ENCODE measurements at regions not wholly inside any gene's neighbourhood (a gene's known extent, or its start where the extent isn't known, plus 50 kb on each side); places are given as distances from the start of the nearest gene placed in this dataset.

GRCh38 chr2:147548451-147548850, 296.4 kb upstream of the ACVR2A start:
- no peak for DNase-seq

GRCh38 chr2:147547440-147547839, 297.4 kb upstream of the ACVR2A start:
- DNase-seq: no peak

DNA sequence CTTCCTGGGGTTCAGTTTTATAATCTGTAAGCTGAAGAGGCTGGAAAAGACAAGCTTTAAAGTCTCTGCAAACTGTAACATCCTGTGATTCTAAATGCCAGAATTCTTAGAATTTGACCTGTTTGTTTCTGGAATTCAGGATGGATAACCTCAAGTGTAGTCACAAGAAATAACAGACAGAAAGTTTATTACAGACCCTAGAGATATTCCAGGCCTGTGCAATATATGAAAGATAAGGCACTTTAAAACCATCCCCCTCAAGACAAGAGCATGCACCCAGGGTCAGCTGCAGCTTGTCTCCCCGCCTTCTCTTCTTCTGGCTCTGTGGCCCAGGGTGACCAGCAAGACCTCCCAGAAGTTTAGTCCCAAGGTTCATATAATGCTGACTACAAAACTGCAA, 298.7 kb upstream of the ACVR2A start:
- no peak for DNase-seq

DNA sequence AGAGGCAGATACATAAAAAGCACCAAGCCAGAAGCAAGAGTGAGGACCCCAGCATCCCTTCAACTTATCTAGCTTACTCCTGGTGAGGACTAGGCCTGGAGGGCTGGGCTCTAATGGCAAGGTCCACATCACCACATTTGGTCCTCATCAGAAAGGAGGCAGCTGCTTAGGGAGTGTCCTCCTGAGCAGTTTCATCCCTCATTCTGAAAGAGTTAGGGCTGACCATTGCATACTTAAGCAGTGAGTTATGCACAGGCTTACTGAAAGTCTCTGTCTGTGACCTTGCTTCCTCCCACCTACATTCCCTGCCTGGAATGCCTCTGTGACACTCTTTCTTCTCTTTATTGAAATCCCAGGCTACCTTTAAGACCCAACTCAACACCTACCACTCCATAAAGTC, 301.8 kb upstream of the ACVR2A start:
- DNase-seq: no peak

DNA sequence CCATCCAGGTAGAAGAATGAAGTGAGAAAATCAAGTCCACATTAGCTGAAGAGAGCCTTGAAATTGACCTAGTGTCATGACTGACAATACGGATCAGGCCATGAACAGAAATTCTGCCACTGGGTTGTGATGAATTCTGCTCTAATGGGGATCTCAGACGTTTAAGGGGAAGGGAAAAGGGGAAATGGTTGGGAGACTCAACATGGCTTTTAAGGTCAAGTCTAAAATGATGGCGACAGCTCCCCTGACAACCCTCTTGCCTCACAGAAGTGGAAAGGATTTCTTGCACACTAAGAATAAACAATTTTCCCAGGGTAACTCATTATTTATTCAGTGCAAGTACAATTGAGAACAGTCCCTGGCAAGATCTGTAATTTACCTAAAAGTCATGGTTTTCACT, 302.5 kb upstream of the ACVR2A start:
- DNase-seq: no peak

DNA sequence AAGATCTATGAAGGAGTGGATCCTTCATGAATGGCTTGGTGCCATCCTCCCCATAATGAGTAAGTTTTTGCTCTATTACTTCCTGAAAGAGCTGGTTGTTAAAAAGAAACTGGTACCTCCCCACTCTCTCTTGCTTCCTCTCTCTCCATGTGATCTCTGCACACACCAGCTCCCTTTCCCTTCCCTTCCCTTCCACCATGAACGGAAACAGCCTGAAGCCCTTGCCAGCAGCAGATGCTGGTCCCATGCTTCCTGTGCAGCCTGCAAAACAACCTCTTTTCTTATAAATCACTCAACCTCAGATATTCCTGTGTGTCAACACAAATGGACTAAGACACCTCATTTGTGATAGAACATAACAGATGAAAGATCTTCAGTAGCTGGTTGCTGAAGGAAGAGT, 303.5 kb upstream of the ACVR2A start:
- no peak for DNase-seq

DNA sequence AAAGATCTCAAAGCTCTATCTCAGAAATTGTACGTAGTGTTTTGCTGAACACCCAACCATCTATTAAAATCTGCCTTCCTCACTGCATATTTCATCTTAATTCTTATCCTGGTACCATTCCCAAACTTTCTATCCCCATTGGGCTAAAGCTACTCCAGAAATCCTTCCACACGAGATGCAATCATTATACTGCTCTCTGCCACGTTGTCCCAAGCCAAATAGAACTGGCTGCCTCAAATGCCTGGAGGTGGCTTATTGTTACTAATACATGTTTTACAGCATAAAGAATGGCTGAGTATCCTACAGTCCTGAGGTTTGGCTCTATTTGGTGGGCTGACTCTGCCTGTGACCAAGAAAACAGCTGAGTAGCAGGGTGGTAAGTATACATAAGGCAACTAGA, 306.0 kb upstream of the ACVR2A start:
- DNase-seq: no peak

GRCh38 chr2:147538088-147538487, 306.7 kb upstream of the ACVR2A start:
- no peak for DNase-seq

GRCh38 chr2:147531269-147531668, 313.6 kb upstream of the ACVR2A start:
- DNase-seq: no peak

DNA sequence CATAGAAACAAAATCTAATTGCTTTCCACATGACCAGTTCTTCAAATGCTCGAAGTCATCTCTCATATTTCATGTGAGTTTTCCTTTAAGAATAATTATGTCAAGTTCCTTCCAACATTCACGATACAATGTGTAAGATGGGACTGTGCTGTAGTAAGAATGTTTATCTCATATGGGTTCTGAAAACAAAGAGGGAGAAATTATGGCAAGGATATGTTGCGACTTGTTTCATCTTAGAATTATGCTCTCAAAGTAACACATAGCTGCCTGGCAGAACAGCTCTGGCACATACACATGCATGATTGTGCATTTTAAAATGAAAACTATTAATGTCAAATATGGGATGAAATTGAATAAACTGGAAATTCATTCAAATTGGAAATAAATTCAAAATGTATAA, 314.8 kb upstream of the ACVR2A start:
- no peak for DNase-seq

DNA sequence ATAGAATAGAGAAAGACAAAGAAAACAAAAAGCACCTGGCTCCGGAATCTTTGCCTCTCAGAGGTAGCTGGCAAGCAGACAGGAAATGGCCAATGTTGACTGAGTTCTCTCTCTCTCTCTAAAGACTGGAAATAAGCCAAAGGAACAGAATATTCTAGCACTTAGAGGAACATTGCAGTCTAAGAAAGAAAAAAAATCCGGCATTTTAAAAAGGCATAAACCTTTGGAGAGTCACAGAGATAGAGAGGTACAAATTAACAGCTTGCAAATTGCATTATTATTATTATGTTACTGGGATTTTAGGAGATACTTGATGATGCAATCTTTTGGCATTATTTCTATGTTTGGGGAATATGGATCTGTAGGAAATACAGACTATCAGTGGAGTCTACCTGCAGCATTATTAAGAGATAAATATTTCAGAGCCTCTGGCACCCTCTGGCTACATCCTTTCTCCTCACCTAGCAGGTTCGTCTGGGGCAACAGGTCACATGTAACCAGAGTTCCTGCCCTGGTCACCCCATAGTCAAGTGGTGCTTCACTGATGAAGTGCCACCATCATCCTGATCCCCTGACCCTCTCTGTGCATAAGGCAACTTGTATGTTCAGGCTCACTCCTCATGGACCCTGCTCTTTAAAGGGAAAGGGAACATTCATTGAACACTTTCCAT, 318.9 kb upstream of the ACVR2A start:
- DNase-seq: peak in 1 of 5 experiments; percentile 42

- no peak for DNase-seq
These were observed 319.9 kb upstream of the ACVR2A start for GRCh38 chr2:147524912-147525311.

DNA sequence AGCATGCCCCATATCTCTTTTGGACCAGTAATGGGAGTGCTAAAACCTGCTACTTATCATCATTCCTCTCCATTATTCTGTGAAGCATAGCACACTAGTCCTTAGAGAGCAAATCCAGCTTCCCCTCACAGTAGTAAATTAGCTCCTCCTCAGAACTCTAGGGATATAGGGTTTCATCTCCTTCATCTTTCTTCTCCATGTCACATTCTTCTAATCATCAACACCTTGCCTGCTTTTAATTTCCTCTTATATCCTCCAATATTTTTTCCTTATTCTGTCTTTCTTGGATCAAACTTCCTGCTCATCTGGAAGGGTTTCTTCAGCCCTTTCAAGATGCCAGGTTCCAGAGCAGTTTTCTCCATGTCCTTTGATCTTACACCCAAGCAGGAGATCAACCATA, 321.4 kb upstream of the ACVR2A start:
- DNase-seq: no peak

DNA sequence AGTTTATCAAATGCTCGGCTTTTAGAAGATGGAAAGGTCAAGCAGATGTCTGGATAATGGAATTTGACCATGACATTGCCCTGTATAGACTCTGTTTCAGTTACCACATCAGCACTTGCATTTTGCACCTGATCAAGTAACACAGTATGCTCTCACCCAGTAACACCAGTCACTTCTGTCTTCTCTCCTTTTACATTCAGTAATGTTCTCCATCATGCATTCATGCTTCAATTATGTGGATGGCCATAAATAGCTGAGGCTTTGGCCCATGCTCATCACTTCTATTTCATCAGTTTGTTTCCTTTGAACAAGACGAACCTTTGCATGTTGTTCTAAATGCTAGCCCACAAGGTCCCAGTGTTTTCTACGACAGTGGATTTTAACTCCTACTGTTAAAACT, 322.9 kb upstream of the ACVR2A start:
- no peak for DNase-seq

DNA sequence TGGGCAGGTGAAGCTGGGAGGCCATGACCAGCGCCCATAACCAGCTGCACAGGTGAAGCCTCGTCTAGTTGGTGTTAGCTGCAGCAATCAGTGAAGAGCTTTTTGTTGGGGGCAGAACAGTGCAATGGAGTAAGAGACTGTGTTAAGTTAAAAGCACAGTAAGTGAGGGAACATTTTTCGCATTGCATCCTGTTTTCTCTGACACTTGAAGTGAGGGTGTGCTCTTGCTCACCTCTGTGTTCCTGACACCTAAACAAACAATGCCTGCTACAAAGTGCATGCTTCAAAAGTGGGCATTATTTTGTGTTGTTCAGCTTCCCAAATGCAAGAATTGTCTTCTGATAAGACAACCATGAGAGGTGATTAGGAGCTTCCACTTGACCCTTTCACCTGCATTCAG, 324.0 kb upstream of the ACVR2A start:
- DNase-seq: no peak

DNA sequence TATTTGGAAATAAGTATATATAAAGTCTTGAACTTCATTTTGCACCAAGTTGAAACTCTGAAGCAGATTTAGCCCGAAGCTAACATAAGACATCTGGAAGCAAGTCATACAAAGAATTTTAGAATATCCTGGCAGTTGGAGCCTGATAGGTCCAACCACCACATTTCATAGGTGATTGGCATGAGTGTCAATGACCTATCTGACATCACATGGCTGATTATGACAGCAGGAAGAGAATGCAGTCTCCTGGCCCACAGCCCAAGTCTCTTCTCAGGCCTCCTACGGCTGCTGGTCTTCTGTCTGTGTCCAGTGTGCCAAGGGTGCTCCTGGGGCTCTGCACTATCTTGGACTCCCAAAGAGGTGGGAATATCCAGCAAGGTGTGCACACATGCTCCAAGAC, 325.7 kb upstream of the ACVR2A start:
- DNase-seq: no peak

DNA sequence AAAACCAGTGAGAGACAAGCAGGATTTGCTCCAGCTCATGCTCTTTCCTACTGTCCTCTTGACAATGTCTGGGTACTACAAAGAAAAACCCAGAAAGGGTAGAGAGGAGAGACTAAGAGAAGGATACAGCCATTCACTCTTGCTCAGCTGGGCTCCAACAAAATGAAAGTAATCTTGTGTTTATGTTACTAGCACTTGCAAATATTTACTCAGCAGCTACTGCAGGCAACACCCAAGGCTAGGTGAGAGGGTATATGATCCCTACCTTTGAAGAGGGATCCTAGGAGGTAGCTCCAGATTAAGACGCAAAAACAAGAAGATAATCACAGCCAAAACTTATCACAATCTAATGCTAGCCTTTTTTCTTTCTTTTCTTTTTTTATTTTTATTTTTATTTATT, 329.6 kb upstream of the ACVR2A start:
- peak in 1 of 5 experiments; percentile 26 for DNase-seq

DNA sequence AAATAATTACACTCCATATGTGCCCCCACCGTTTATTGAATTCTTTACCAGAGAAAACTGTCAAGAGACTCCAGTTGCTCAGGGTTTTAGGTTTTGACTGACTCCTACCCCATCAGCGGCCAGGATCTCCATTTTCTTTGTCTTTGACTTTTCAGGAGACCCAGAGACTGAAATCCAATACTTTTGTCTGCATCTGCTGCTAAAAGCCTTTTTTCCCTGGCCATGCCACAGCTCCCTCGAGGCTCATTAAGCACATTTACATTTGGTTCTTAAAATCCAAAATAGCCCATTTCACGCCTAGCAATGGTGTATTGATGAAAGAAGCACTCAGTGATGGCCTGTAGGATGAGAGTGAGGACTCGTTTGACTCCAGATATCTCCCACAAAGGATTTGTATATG, 332.6 kb upstream of the ACVR2A start:
- DNase-seq: no peak

- DNase-seq: peak in 1 of 5 experiments; percentile 18
These were observed 333.3 kb upstream of the ACVR2A start for GRCh38 chr2:147511491-147511948.

DNA sequence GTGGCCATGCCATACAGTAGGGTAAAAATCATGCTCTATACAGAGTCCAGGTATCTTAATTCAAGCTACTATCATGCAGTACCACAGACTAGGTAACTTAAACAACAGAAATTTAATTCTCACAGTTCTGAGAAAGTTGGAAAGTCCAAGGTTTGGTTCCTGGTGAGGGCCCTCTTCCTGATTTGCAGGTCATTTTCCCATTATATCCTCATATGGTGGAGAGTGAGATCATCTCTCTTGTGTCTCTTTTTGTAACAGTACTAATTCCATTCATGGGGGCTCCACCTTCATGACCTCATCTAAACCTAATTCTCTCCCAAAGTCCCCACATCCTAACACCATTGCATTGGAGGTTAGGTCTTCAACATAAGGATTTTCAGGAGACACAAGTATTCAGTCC, 335.0 kb upstream of the ACVR2A start:
- DNase-seq: no peak

DNA sequence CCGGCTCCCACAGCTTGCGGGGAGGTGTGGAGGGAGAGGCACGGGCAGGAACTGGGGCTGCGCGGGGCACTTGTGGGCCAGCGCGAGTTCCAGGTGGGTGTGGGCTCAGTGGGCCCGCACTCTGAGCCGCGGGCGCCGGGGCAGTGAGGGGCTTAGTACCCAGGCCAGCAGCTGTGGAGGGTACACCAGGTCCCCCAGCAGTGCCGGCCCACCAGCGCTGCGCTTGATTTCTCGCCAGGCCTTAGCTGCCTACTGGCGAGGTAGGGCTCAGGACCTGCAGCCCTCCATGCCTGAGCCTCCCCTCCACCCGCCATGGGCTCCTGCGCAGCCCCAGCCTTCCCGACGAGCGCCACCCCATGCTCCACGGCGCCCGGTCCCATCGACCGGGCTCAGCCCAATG, 337.9 kb upstream of the ACVR2A start:
- DNase-seq: no peak

- no peak for DNase-seq
These were observed 342.0 kb upstream of the ACVR2A start for GRCh38 chr2:147502711-147503290.

GRCh38 chr2:147501968-147502367, 342.9 kb upstream of the ACVR2A start:
- no peak for DNase-seq

DNA sequence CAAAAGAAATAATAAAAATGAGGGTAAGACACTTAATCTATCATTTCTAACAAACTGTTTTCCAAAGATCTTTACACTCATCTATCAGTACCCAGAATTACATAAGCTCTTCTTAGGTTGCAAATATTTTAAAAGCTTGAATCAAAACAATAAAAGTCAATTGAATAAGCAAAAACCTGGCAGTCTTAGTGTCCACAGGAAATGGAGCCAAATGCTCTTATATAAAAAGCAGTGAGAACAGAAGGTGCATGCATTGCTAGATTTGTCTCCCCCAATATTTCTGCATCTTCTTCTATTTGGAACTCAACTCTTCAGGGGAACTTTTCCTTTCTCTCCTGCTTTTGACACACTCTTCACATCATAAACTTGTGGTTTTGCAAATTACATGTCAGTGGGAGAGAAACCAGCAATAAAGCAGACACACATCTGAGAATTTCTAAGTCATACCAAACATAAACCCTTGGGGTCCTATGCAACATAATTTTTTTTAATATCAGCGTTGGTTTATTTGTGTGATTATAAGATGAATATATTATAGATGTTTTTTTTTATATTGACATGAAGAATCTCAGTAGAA, 343.9 kb upstream of the ACVR2A start:
- peak in 1 of 5 experiments; percentile 43 for DNase-seq

DNA sequence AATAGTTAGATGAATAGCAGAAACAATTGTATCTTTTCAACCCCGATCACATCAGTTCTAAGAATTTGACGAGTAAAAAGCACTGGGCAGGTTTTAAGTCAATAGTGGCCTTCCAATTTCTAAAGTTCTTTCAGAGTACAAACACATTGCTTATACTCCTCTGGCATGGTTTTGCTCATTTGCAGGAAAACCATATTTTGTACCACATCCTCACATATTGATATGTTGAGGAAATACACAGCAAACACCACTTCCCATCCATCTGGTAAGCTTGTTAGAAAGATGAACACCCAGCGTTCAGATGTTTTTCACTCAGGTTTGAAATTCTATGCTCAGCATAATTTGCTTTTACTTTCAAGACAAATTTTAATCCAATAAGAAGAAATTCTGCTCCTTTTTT, 344.6 kb upstream of the ACVR2A start:
- peak in 1 of 5 experiments; percentile 96 for DNase-seq

Measured in T-helper 2 cell (primary cell).